ENCODE measurements at regions not wholly inside any gene's neighbourhood (a gene's known extent, or its start where the extent isn't known, plus 50 kb on each side); places are given as distances from the start of the nearest gene placed in this dataset.

DNA sequence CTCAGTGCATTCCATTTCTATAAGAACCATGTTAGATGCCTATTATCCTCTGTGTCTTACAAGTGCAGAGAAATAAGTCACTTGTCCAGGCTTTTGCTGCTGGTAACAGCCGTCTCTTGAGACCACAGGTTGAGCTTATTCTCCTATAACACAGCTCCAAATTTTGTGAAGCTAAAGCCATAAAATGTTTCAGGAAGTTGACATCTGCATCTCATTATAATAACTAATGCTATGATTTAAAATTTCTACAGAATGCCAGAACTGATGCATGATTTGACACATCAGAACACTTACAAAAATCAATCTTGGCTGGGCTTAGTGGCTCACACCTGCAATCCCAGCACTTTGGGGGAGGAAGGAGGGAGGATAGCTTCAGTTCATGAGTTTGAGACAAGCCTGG is 986.9 kb downstream of the TYW1 start:
- no peaks in the 10 kb centered on the region for H3K27me3 ChIP-seq (ENCODE audit: insufficient read depth)
- DNase-seq (ENCODE audit: low spot score) (no peak), ATAC-seq (no peak)
- peaks cover 2% of the 10 kb centered on the region for H3K36me3 ChIP-seq (ENCODE audit: insufficient read depth)
- no peak overlapping the region for H3K4me3 Mint-ChIP-seq
- H3K79me2 ChIP-seq (replicated peaks; ENCODE audit: insufficient read depth), result no peaks in the 10 kb centered on the region
- H3K4me3 ChIP-seq, result no peak overlapping the region
- H3K27ac Mint-ChIP-seq, result no peak overlapping the region
- TF ChIP-seq, protein P1, sequence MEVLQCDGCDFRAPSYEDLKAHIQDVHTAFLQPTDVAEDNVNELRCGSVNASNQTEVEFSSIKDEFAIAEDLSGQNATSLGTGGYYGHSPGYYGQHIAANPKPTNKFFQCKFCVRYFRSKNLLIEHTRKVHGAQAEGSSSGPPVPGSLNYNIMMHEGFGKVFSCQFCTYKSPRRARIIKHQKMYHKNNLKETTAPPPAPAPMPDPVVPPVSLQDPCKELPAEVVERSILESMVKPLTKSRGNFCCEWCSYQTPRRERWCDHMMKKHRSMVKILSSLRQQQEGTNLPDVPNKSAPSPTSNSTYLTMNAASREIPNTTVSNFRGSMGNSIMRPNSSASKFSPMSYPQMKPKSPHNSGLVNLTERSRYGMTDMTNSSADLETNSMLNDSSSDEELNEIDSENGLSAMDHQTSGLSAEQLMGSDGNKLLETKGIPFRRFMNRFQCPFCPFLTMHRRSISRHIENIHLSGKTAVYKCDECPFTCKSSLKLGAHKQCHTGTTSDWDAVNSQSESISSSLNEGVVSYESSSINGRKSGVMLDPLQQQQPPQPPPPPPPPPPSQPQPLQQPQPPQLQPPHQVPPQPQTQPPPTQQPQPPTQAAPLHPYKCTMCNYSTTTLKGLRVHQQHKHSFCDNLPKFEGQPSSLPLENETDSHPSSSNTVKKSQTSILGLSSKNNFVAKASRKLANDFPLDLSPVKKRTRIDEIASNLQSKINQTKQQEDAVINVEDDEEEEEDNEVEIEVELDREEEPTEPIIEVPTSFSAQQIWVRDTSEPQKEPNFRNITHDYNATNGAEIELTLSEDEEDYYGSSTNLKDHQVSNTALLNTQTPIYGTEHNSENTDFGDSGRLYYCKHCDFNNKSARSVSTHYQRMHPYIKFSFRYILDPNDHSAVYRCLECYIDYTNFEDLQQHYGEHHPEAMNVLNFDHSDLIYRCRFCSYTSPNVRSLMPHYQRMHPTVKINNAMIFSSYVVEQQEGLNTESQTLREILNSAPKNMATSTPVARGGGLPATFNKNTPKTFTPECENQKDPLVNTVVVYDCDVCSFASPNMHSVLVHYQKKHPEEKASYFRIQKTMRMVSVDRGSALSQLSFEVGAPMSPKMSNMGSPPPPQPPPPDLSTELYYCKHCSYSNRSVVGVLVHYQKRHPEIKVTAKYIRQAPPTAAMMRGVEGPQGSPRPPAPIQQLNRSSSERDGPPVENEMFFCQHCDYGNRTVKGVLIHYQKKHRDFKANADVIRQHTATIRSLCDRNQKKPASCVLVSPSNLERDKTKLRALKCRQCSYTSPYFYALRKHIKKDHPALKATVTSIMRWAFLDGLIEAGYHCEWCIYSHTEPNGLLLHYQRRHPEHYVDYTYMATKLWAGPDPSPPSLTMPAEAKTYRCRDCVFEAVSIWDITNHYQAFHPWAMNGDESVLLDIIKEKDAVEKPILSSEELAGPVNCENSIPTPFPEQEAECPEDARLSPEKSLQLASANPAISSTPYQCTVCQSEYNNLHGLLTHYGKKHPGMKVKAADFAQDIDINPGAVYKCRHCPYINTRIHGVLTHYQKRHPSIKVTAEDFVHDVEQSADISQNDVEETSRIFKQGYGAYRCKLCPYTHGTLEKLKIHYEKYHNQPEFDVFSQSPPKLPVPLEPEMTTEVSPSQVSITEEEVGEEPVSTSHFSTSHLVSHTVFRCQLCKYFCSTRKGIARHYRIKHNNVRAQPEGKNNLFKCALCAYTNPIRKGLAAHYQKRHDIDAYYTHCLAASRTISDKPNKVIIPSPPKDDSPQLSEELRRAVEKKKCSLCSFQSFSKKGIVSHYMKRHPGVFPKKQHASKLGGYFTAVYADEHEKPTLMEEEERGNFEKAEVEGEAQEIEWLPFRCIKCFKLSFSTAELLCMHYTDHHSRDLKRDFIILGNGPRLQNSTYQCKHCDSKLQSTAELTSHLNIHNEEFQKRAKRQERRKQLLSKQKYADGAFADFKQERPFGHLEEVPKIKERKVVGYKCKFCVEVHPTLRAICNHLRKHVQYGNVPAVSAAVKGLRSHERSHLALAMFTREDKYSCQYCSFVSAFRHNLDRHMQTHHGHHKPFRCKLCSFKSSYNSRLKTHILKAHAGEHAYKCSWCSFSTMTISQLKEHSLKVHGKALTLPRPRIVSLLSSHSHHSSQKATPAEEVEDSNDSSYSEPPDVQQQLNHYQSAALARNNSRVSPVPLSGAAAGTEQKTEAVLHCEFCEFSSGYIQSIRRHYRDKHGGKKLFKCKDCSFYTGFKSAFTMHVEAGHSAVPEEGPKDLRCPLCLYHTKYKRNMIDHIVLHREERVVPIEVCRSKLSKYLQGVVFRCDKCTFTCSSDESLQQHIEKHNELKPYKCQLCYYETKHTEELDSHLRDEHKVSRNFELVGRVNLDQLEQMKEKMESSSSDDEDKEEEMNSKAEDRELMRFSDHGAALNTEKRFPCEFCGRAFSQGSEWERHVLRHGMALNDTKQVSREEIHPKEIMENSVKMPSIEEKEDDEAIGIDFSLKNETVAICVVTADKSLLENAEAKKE (CRISPR knock-in tag; IDR thresholded peaks at IDR 0.05), result no peak
- TF ChIP-seq CREB1 (CRISPR knock-in tag; IDR thresholded peaks at IDR 0.05; ENCODE audit: low read depth) (no peak), POLR2AphosphoS5 (IDR thresholded peaks at IDR 0.05; ENCODE audit: low read depth) (no peak), EZH2 (IDR thresholded peaks at IDR 0.05; ENCODE audit: low read depth, unreplicated experiment) (no peak), STAT1 (IDR thresholded peaks at IDR 0.05; ENCODE audit: unreplicated experiment) (no peak), ZNF331 (CRISPR knock-in tag; IDR thresholded peaks at IDR 0.05; ENCODE audit: low read depth) (no peak), ZNF114 (CRISPR knock-in tag; IDR thresholded peaks at IDR 0.05) (no peak), EZH2phosphoT487 (IDR thresholded peaks at IDR 0.05; ENCODE audit: unreplicated experiment) (no peak), JUNB (IDR thresholded peaks at IDR 0.05; ENCODE audit: unreplicated experiment) (no peak)
- TF ChIP-seq, protein P2, sequence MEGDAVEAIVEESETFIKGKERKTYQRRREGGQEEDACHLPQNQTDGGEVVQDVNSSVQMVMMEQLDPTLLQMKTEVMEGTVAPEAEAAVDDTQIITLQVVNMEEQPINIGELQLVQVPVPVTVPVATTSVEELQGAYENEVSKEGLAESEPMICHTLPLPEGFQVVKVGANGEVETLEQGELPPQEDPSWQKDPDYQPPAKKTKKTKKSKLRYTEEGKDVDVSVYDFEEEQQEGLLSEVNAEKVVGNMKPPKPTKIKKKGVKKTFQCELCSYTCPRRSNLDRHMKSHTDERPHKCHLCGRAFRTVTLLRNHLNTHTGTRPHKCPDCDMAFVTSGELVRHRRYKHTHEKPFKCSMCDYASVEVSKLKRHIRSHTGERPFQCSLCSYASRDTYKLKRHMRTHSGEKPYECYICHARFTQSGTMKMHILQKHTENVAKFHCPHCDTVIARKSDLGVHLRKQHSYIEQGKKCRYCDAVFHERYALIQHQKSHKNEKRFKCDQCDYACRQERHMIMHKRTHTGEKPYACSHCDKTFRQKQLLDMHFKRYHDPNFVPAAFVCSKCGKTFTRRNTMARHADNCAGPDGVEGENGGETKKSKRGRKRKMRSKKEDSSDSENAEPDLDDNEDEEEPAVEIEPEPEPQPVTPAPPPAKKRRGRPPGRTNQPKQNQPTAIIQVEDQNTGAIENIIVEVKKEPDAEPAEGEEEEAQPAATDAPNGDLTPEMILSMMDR (conservative IDR thresholded peaks at IDR 0.05; ENCODE audit: low read depth in 2 of 2), result no peak
- TF ChIP-seq, protein P3, sequence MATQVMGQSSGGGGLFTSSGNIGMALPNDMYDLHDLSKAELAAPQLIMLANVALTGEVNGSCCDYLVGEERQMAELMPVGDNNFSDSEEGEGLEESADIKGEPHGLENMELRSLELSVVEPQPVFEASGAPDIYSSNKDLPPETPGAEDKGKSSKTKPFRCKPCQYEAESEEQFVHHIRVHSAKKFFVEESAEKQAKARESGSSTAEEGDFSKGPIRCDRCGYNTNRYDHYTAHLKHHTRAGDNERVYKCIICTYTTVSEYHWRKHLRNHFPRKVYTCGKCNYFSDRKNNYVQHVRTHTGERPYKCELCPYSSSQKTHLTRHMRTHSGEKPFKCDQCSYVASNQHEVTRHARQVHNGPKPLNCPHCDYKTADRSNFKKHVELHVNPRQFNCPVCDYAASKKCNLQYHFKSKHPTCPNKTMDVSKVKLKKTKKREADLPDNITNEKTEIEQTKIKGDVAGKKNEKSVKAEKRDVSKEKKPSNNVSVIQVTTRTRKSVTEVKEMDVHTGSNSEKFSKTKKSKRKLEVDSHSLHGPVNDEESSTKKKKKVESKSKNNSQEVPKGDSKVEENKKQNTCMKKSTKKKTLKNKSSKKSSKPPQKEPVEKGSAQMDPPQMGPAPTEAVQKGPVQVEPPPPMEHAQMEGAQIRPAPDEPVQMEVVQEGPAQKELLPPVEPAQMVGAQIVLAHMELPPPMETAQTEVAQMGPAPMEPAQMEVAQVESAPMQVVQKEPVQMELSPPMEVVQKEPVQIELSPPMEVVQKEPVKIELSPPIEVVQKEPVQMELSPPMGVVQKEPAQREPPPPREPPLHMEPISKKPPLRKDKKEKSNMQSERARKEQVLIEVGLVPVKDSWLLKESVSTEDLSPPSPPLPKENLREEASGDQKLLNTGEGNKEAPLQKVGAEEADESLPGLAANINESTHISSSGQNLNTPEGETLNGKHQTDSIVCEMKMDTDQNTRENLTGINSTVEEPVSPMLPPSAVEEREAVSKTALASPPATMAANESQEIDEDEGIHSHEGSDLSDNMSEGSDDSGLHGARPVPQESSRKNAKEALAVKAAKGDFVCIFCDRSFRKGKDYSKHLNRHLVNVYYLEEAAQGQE (IDR thresholded peaks at IDR 0.05; ENCODE audit: unreplicated experiment), result no peak
- TF ChIP-seq, protein P4, sequence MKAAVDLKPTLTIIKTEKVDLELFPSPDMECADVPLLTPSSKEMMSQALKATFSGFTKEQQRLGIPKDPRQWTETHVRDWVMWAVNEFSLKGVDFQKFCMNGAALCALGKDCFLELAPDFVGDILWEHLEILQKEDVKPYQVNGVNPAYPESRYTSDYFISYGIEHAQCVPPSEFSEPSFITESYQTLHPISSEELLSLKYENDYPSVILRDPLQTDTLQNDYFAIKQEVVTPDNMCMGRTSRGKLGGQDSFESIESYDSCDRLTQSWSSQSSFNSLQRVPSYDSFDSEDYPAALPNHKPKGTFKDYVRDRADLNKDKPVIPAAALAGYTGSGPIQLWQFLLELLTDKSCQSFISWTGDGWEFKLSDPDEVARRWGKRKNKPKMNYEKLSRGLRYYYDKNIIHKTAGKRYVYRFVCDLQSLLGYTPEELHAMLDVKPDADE (IDR thresholded peaks at IDR 0.05), result no peak
- H4K20me1 ChIP-seq (replicated peaks; ENCODE audit: insufficient read depth), result no peaks in the 10 kb centered on the region
- no peak overlapping the region for H3K27ac ChIP-seq (ENCODE audit: low read depth)
- peaks cover 3% of the 10 kb centered on the region for H3K27me3 Mint-ChIP-seq (ENCODE audit: insufficient read depth, low read depth, poor library complexity)
- H3F3A ChIP-seq (replicated peaks; ENCODE audit: low read depth), result no peaks in the 10 kb centered on the region
- no peak overlapping the region for H2AFZ ChIP-seq
- H3K4me1 ChIP-seq (ENCODE audit: insufficient read depth), result no peaks in the 10 kb centered on the region
- no peak overlapping the region for H3K4me2 ChIP-seq
- H3K9me2 ChIP-seq (ENCODE audit: insufficient read depth), result no peaks in the 10 kb centered on the region
- peaks cover 21% of the 10 kb centered on the region for H3K36me3 Mint-ChIP-seq (ENCODE audit: low read depth)
- H3K4me1 Mint-ChIP-seq, result no peaks in the 10 kb centered on the region
- H3K9me3 Mint-ChIP-seq, result peaks cover 97% of the 10 kb centered on the region
